Osteoblast (primary cell): ENCODE measurements at regions not wholly inside any gene's neighbourhood (a gene's known extent, or its start where the extent isn't known, plus 50 kb on each side); places are given as distances from the start of the nearest gene placed in this dataset.

Experiments used
- DNase-seq: peaks from one replicate; pipeline ENCODE4 v3.0.0; 2011; ENCODE audit warnings: low spot score, mixed read lengths; ENCODE audit not compliant: insufficient read length; ENCODE audit errors: missing footprints
- H2AFZ ChIP-seq: 2 replicates; pipeline ENCODE4 v1.6.0; 2011; ENCODE audit warnings: mild to moderate bottlenecking, low read length
- H3K27ac ChIP-seq: 2 replicates; pipeline ENCODE4 v1.5.1; 2011; ENCODE audit warnings: mild to moderate bottlenecking, low read depth, low read length, moderate library complexity
- H3K27me3 ChIP-seq: 2 replicates; pipeline ENCODE4 v1.6.0; 2012; ENCODE audit warnings: mild to moderate bottlenecking, control low read depth, inconsistent platforms, low read length, moderate library complexity; ENCODE audit not compliant: insufficient read depth
- H3K36me3 ChIP-seq: 2 replicates; pipeline ENCODE4 v1.5.1; 2011; ENCODE audit warnings: mild to moderate bottlenecking, low read length, control low read depth, moderate library complexity; ENCODE audit not compliant: insufficient read depth
- H3K4me1 ChIP-seq: 2 replicates; pipeline ENCODE4 v1.5.1; 2011; ENCODE audit warnings: mild to moderate bottlenecking, low read length, control low read depth, moderate library complexity; ENCODE audit not compliant: insufficient read depth
- H3K4me2 ChIP-seq: 2 replicates; pipeline ENCODE4 v1.6.0; 2011; ENCODE audit warnings: mild to moderate bottlenecking, low read length; ENCODE audit not compliant: insufficient read depth
- H3K4me3 ChIP-seq: fragments of 200-600 bp; sonication (generic); 3 replicates; pipeline ENCODE4 v1.5.1; 2012; ENCODE audit warnings: mild to moderate bottlenecking, low read length, inconsistent platforms; ENCODE audit not compliant: insufficient read depth
- H3K79me2 ChIP-seq: 2 replicates; pipeline ENCODE4 v1.6.0; 2012; ENCODE audit warnings: mild to moderate bottlenecking, low read length, control low read depth, inconsistent platforms; ENCODE audit not compliant: insufficient read depth
- H3K9me3 ChIP-seq: 2 replicates; pipeline ENCODE4 v1.5.1; 2011; ENCODE audit warnings: low read depth, low read length, control low read depth
- H4K20me1 ChIP-seq: 2 replicates; pipeline ENCODE4 v1.6.0; 2012; ENCODE audit warnings: mild to moderate bottlenecking, low read length, control low read depth; ENCODE audit not compliant: insufficient read depth
- CTCF ChIP-seq: IDR thresholded peaks from 2 replicates; pipeline ENCODE4 v1.5.1; 2011; ENCODE audit warnings: mild to moderate bottlenecking, low read depth, low read length, moderate library complexity; ENCODE audit errors: extremely low read depth

- no peak for TF ChIP-seq CTCF
- Histone ChIP-seq H3K36me3 (no peaks in the 10 kb centered on the region), H4K20me1 (no peaks in the 10 kb centered on the region), H3K4me1 (no peaks in the 10 kb centered on the region), H3K27me3 (no peaks in the 10 kb centered on the region), H3K9me3 (no peaks in the 10 kb centered on the region), H3K4me2 (no peak overlapping the region), H2AFZ (no peak overlapping the region), H3K4me3 (no peak overlapping the region), H3K79me2 (no peaks in the 10 kb centered on the region), H3K27ac (no peak overlapping the region)
- DNase-seq: no peak
These were observed 100.7 kb downstream of the TMEM114 start for GRCh38 chr16:8489580-8489979.

DNA sequence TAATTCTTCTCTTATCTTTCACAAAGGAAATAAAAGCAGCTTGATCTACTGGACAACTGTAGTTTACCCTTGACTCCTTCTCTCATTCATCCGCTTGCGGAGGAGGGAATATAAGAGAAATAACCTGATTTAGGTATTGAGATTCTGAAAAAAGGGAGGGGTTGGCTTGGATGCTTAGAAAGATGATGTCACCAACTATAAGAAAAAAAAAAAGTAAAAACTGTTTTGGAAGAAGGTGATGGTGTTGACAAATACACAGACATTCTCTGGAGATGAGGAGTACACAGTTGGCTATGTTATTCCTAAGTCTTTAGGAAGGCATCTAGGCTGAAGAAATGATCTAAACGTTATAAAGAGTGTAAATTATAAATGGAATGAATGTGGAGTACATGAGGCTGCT lies 103.3 kb downstream of the TMEM114 start:
- no peaks in the 10 kb centered on the region for H4K20me1 ChIP-seq
- no peak overlapping the region for H3K27ac ChIP-seq
- H3K79me2 ChIP-seq: no peaks in the 10 kb centered on the region
- no peaks in the 10 kb centered on the region for H3K27me3 ChIP-seq
- H3K9me3 ChIP-seq: peaks cover 2% of the 10 kb centered on the region
- no peak overlapping the region for H3K4me3 ChIP-seq
- H3K4me1 ChIP-seq: no peaks in the 10 kb centered on the region
- no peaks in the 10 kb centered on the region for H3K36me3 ChIP-seq
- no peak overlapping the region for H3K4me2 ChIP-seq
- TF ChIP-seq CTCF: no peak
- no peak overlapping the region for H2AFZ ChIP-seq
- no peak for DNase-seq

- H4K20me1 ChIP-seq: no peaks in the 10 kb centered on the region
- H3K4me1 ChIP-seq: no peaks in the 10 kb centered on the region
- H3K4me3 ChIP-seq: no peak overlapping the region
- DNase-seq: no peak
- no peaks in the 10 kb centered on the region for H3K79me2 ChIP-seq
- H2AFZ ChIP-seq: no peak overlapping the region
- H3K4me2 ChIP-seq: no peak overlapping the region
- H3K27ac ChIP-seq: no peak overlapping the region
- no peak for TF ChIP-seq CTCF
- H3K27me3 ChIP-seq: no peaks in the 10 kb centered on the region
- H3K9me3 ChIP-seq: peaks cover 2% of the 10 kb centered on the region
- no peaks in the 10 kb centered on the region for H3K36me3 ChIP-seq
These were observed 106.9 kb downstream of the TMEM114 start for GRCh38 chr16:8483396-8483795.

DNA sequence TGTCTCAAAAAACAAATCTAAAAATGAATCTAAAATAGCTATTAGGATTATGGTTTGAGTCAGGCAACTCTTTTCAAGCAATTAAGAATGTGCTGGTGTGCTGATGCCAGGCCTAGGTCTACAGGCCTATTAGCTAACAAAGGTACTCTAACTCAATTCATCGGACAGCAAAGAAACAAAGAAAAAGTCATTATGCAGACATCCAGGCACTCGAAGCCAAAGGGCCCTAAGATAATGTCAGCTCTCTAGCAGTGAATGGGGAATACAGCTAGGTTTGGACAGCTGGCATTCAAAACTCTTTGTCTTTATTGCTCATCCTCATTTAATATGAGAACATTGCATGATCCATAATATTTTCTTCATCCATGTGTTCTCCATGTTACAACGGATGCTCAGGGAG lies 108.5 kb downstream of the TMEM114 start:
- no peaks in the 10 kb centered on the region for H3K36me3 ChIP-seq
- H3K4me2 ChIP-seq: no peak overlapping the region
- no peaks in the 10 kb centered on the region for H3K27me3 ChIP-seq
- H3K4me1 ChIP-seq: no peaks in the 10 kb centered on the region
- H2AFZ ChIP-seq: no peak overlapping the region
- no peak overlapping the region for H3K27ac ChIP-seq
- H3K79me2 ChIP-seq: no peaks in the 10 kb centered on the region
- no peak for DNase-seq
- no peak for TF ChIP-seq CTCF
- H3K4me3 ChIP-seq: no peak overlapping the region
- H4K20me1 ChIP-seq: no peaks in the 10 kb centered on the region
- H3K9me3 ChIP-seq: peaks cover 2% of the 10 kb centered on the region
